ENCODE measurements at regions not wholly inside any gene's neighbourhood (a gene's known extent, or its start where the extent isn't known, plus 50 kb on each side); places are given as distances from the start of the nearest gene placed in this dataset.
"Not testable (repeated sequence)": the region's sequence is repeated elsewhere in the genome, so short reads cannot be mapped to it uniquely, and the experiment has no call there.

DNA sequence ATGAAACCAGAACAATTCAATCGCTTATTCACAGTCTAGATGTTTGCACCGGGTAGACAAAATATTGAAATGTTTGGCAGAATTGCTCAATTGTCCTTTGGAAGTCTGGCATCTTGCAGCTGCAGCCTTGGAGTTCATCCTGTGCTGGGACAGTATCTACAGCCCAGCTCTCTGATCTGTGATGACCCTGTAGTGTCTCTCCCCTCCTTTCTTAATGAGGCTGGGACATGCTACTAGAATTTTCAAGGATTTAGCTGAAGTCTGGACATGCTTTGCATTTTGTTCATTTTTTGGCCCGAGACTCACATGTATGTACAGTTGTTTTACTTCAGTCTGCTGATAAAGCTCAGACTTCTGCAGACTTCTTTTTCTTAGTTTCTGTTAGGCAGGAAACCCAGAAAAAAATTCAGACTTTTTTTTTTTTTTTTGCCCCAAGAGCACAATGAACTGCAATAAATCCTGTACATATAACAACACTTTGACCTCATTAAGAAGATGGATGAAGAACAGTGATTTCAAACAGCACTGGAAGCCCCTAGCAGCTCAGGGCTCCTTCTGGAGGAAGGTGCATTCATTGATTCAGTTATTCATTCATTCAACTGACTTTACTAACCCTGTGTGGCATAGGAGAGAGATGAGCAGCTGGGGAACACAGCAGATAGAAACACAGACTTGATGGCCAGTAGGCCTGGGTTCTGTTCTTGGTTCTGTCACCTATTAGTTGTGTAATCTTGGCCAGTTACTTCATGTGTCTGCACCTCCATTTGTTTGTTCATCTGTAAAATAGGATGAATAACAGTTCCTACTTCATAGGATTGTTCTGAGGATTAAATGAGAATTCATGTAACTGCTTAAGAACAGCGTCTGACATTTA lies 210.0 kb downstream of the MAP2K4 start:
- no peak for TF ChIP-seq CTCF (conservative IDR thresholded peaks at IDR 0.05; ENCODE audit: low read length)
- H3K4me3 ChIP-seq (ENCODE audit: low read length) = no peak overlapping the region
- DNase-seq (ENCODE audit: low read depth) = peak; percentile 57

DNA sequence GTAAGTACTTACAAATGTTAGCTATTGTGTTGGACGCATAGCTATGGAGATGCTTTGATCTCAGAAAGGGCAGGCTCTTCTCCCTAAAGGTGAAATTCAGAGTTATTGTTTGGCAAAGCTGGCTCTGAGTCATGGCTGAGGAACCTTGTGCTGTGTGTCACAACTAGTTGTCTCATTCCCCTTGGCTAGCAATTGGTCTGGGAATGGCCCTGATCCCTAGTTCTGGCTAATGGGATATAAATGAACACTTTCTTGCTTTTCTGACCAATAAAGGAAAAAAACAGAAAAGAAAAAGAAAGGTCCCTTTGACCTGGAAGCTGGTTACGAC lies 210.6 kb downstream of the MAP2K4 start:
- peak; percentile 40 for DNase-seq (ENCODE audit: low read depth)
- no peak for TF ChIP-seq CTCF (conservative IDR thresholded peaks at IDR 0.05; ENCODE audit: low read length)
- no peak overlapping the region for H3K4me3 ChIP-seq (ENCODE audit: low read length)

DNA sequence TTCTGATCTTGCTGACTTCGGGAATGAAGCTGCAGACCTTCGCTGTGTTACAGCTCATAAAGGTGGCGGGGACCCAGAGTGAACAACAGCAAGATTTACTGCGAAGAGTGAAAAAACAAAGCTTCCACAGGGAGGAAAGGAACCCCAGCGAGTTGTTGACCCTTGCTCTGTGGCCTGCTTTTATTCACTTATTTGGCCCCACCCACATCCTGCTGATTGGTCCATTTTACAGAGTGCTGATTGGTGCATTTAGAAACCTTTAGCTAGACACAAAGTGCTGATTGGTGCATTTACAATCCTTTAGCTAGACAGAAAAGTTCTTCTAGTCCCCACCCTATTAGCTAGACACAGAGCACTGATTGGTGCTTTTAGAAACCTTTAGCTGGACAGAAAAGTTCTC lies 218.3 kb downstream of the MAP2K4 start:
- DNase-seq (ENCODE audit: low read depth); H3K4me3 ChIP-seq (ENCODE audit: low read length): not testable (repeated sequence)

DNA sequence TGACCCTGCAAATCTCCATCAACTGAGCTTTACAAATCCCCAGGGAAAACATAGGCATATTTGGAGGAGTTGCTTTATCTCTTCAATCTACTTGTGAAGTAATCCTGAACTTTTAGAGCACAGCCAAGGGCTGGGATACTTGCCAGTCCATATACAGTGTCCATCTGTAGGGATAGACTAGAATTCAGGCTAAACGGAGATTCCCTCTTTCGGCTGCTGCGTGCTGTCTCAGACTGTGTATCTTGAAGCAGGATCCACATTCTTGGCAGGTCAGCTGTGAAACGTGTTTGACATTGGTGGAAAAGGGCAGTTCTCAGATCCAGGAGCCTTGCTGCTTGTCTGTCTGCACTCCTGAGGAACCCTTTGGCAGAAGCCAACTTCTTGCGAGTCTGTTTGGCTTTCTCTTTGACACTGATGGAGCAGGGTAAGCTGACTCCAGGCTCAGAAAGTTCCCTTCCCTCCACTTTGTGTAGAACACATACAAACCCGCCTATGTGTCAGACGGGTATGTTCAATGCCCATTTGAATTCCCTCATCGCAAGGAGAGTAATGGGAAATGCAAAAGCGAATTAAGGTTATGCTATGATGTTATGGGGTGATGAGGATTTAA lies 221.8 kb downstream of the MAP2K4 start:
- no peak overlapping the region for H3K4me3 ChIP-seq (ENCODE audit: low read length)
- no peak for DNase-seq (ENCODE audit: low read depth)
- TF ChIP-seq CTCF (conservative IDR thresholded peaks at IDR 0.05; ENCODE audit: low read length) = no peak

GRCh38 chr17:12247761-12248160 lies 227.1 kb downstream of the MAP2K4 start:
- no peak for DNase-seq (ENCODE audit: low read depth)
- H3K4me3 ChIP-seq (ENCODE audit: low read length) = no peak overlapping the region
- TF ChIP-seq CTCF (conservative IDR thresholded peaks at IDR 0.05; ENCODE audit: low read length) = no peak

GRCh38 chr17:12250973-12251372 lies 230.3 kb downstream of the MAP2K4 start:
- no peak for DNase-seq (ENCODE audit: low read depth)
- no peak overlapping the region for H3K4me3 ChIP-seq (ENCODE audit: low read length)
- no peak for TF ChIP-seq CTCF (conservative IDR thresholded peaks at IDR 0.05; ENCODE audit: low read length)

GRCh38 chr17:12252462-12252861 lies 231.8 kb downstream of the MAP2K4 start:
- TF ChIP-seq CTCF (conservative IDR thresholded peaks at IDR 0.05; ENCODE audit: low read length) = no peak
- H3K4me3 ChIP-seq (ENCODE audit: low read length) = no peak overlapping the region
- DNase-seq (ENCODE audit: low read depth) = no peak

Data from AG10803 (cell line).